H1 (cell line): ENCODE measurements at regions not wholly inside any gene's neighbourhood (a gene's known extent, or its start where the extent isn't known, plus 50 kb on each side); places are given as distances from the start of the nearest gene placed in this dataset.

ENCODE experiments used
- CTCF ChIP-seq, 3 experiments: IDR thresholded peaks; 1 replicate in 2 of 3; 2 replicates in 1 of 3; pipeline versions ENCODE4 v1.5.1 to v1.6.1; 2011; ENCODE audit warnings: low read length in 3 of 3, mild to moderate bottlenecking in 3 of 3, inconsistent platforms in 2 of 3, low read depth in 1 of 3, moderate library complexity in 1 of 3; ENCODE audit not compliant: insufficient read depth in 1 of 3; ENCODE audit errors: control extremely low read depth in 1 of 3
- EP300 ChIP-seq, 2 experiments: IDR thresholded peaks; 1 replicate in 1 of 2; 2 replicates in 1 of 2; pipeline ENCODE4 v1.6.1; 2011 to 2012; ENCODE audit warnings: low read depth in 2 of 2, low read length in 2 of 2, mild to moderate bottlenecking in 2 of 2, borderline replicate concordance in 1 of 2, inconsistent platforms in 1 of 2, moderate library complexity in 1 of 2
- EZH2 ChIP-seq: fragments of 200-600 bp; sonication (generic); IDR thresholded peaks from 2 replicates; pipeline ENCODE4 v1.7.1; 2012; ENCODE audit warnings: low read depth, mild to moderate bottlenecking, moderate library complexity, low read length, inconsistent platforms; ENCODE audit not compliant: severe bottlenecking
- HDAC6 ChIP-seq: IDR thresholded peaks from one replicate; pipeline ENCODE4 v1.7.1; 2012; ENCODE audit warnings: low read depth, mild to moderate bottlenecking, inconsistent platforms, low read length, moderate library complexity
- MAFK ChIP-seq: IDR thresholded peaks from 2 replicates; pipeline ENCODE4 v1.6.1; 2012; ENCODE audit warnings: low read depth, mild to moderate bottlenecking, improper control_type of control experiment, low read length
- MAX ChIP-seq: IDR thresholded peaks from 2 replicates; pipeline ENCODE4 v1.6.1; 2012; ENCODE audit warnings: inconsistent platforms
- POU5F1 ChIP-seq: IDR thresholded peaks from 2 replicates; pipeline ENCODE4 v1.6.1; 2011; ENCODE audit warnings: low read depth, mild to moderate bottlenecking, low read length, moderate library complexity
- RBBP5 ChIP-seq: IDR thresholded peaks from 2 replicates; pipeline ENCODE4 v1.7.1; 2012; ENCODE audit warnings: low read depth, mild to moderate bottlenecking, inconsistent platforms, low read length, moderate library complexity, borderline replicate concordance
- SIN3A ChIP-seq, 2 experiments: IDR thresholded peaks in 1 of 2; conservative IDR thresholded peaks in 1 of 2; 2 replicates each; pipeline ENCODE4 v1.6.1; 2011 to 2012; ENCODE audit warnings: low read length in 2 of 2, improper control_type of control experiment in 1 of 2, low read depth in 1 of 2, mild to moderate bottlenecking in 1 of 2
- SP1 ChIP-seq: IDR thresholded peaks from 2 replicates; pipeline ENCODE4 v1.6.1; 2011; ENCODE audit warnings: low read depth, low read length
- ZNF274 ChIP-seq: IDR thresholded peaks from 2 replicates; pipeline ENCODE4 v1.7.0; 2012; ENCODE audit warnings: low read length, borderline replicate concordance; ENCODE audit errors: extremely low read depth

DNA sequence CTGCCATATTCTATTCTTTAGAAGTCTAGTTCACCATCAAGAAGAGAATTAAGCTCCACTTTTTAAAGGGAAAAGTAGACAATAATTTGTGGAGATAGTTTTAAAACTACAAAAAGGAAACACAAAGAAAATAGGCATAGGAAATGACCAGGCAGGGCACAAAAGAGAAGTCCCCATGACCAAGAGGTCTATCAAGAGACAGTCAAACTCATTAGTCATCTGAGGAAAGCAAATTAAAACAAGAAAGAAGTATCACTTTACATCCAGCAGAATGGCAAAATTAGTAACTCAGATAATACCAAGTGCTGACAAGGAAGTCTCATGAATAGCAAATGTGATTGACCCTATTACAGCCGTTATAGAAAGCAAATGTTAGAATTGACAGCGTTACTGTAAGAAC lies 243.7 kb upstream of the SNX7 start:
- TF ChIP-seq CTCF (IDR thresholded peaks at IDR 0.05; ENCODE audit: control extremely low read depth in 1 of 3, insufficient read depth in 1 of 3, low read depth in 1 of 3, low read length in 3 of 3) (no peak), EZH2 (no peak), HDAC6 (no peak), EP300 (IDR thresholded peaks at IDR 0.05; ENCODE audit: borderline replicate concordance in 1 of 2, low read depth in 2 of 2, low read length in 2 of 2) (no peak), MAFK (no peak), MAX (no peak), SP1 (no peak), ZNF274 (no peak), RBBP5 (no peak), POU5F1 (no peak), SIN3A (conservative IDR thresholded peaks at IDR 0.05 in 1 of 2, IDR thresholded peaks at IDR 0.05 in 1 of 2; ENCODE audit: low read depth in 1 of 2, low read length in 2 of 2) (no peak)
